Lower lobe of right lung (tissue), 2 donors: ENCODE measurements at regions not wholly inside any gene's neighbourhood (a gene's known extent, or its start where the extent isn't known, plus 50 kb on each side); places are given as distances from the start of the nearest gene placed in this dataset.

Source experiments
- ATAC-seq, 2 donors: fragments of 200-7000 bp; cut with Tn5 transposase; one replicate each; pipeline ENCODE4 v1.9.1; 2020 to 2022; ENCODE audit warnings: mild to moderate bottlenecking in 2 of 2, moderate library complexity in 2 of 2
- DNase-seq: peaks from one replicate; pipeline ENCODE4 v3.0.0-alpha.2; 2020
- H3K27ac ChIP-seq: fragments of 200-600 bp; one replicate; pipeline ENCODE4 v1.8.0; 2022
- H3K27me3 ChIP-seq: fragments of 200-600 bp; one replicate; pipeline ENCODE4 v1.8.0; 2022; ENCODE audit warnings: low read depth
- H3K36me3 ChIP-seq: fragments of 200-600 bp; one replicate; pipeline ENCODE4 v1.8.0; 2022; ENCODE audit warnings: mild to moderate bottlenecking
- H3K4me1 ChIP-seq: fragments of 200-600 bp; one replicate; pipeline ENCODE4 v1.8.0; 2022
- H3K4me3 ChIP-seq: fragments of 200-600 bp; one replicate; pipeline ENCODE4 v1.8.0; 2022; ENCODE audit warnings: mild to moderate bottlenecking
- H3K9me3 ChIP-seq: fragments of 200-600 bp; one replicate; pipeline ENCODE4 v1.8.0; 2022
- intact Hi-C: fragments of 100-400 bp; cut with DNase I; formaldehyde crosslinking; loops from one replicate; pipeline ENCODE4 v1.11.0; 2022
- TF ChIP-seq, protein P1 (sequence below): fragments of 200-600 bp; IDR thresholded peaks from one replicate; pipeline ENCODE4 v1.8.0; 2022; ENCODE audit warnings: antibody characterized with exemption, mild to moderate bottlenecking
- donor health status: DM: no; HTN: yes; CAD: no; lungs with severe emphysema.

DNA sequence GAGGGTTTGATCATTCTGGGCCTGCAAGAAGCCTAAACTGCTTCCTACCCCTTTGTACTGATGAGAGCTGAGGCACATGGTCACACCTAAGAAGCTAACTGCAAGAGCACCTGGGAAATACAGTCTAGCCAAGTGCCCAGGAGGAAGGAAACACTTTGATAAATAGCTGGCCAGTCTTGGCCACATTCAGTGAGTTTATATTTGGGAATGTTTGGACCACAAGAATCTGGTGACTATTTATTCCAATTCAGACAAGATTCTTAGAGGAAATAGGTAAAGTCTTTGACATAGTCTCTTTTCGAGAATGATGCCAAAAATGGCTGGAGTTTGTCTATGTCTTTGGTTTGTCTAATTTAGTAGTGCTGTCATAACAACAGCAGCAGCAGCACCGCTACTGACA, 213.6 kb downstream of the KIF20B start:
- no peak for DNase-seq
- Histone ChIP-seq H3K27ac (no peak overlapping the region), H3K9me3 (no peaks in the 10 kb centered on the region), H3K27me3 (no peaks in the 10 kb centered on the region), H3K4me3 (no peak overlapping the region), H3K4me1 (no peaks in the 10 kb centered on the region), H3K36me3 (no peaks in the 10 kb centered on the region)
- TF ChIP-seq, protein P1, sequence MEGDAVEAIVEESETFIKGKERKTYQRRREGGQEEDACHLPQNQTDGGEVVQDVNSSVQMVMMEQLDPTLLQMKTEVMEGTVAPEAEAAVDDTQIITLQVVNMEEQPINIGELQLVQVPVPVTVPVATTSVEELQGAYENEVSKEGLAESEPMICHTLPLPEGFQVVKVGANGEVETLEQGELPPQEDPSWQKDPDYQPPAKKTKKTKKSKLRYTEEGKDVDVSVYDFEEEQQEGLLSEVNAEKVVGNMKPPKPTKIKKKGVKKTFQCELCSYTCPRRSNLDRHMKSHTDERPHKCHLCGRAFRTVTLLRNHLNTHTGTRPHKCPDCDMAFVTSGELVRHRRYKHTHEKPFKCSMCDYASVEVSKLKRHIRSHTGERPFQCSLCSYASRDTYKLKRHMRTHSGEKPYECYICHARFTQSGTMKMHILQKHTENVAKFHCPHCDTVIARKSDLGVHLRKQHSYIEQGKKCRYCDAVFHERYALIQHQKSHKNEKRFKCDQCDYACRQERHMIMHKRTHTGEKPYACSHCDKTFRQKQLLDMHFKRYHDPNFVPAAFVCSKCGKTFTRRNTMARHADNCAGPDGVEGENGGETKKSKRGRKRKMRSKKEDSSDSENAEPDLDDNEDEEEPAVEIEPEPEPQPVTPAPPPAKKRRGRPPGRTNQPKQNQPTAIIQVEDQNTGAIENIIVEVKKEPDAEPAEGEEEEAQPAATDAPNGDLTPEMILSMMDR = no peak
- intact Hi-C loops = no loop called here
- ATAC-seq = no peak

DNA sequence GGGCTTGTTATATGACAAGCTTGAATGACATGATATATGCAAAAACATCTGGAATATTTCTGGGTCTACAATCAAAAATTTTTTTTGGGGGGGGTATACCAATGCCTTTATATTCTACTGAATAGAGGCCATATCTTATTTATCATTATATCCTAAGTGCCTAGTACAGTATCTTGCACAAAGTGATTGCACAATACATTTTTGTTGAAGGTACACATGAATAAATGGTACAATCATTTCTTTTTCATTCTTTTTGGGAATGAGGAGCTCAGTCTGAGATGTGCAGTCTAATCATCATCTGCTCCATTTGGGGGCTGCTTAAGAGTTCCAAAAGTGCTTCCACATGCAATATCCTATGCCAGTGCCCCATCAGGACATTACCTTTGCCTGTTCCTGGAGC, 214.6 kb downstream of the KIF20B start:
- Histone ChIP-seq H3K36me3 (no peaks in the 10 kb centered on the region), H3K4me3 (no peak overlapping the region), H3K9me3 (no peaks in the 10 kb centered on the region), H3K27ac (no peak overlapping the region), H3K27me3 (no peaks in the 10 kb centered on the region), H3K4me1 (no peaks in the 10 kb centered on the region)
- DNase-seq = no peak
- no peak for ATAC-seq
- TF ChIP-seq, protein P1 = no peak
- intact Hi-C loops = no loop called here

DNA sequence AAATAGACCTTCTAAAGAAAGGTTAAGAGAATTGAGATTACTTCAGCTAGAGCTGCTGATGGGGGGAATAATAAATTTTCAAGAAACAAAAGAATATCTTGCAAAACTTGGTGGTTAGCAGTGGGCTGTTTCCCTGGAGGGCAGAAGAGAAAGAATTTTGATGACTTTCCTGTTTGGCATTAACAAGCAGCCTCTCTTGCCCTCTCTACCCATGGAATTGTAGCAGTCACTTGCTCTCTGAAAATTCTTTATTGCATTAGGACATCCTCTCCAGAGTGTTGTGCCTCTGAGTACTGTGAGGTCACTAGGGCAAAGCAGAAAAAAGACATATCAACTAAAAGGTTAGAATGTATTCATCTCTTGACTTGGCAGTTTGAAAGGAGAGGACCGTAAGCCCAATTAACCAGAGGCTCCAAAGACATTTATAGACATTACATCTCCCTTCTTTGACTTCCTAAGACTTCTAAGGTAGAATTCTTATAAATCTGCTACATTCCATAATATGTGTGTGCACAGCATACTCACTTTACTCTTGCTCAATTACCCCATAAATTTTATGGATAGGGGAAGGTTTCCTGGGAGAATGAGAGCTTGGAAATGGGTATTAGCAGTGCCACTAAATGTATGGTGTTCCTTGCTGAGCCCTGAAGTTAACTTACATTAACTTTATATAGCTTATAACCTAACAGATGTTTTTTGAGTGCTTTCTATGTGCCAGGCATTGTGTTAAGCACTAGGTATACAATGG, 215.3 kb downstream of the KIF20B start:
- TF ChIP-seq, protein P1 = no peak
- H3K27me3 ChIP-seq = no peaks in the 10 kb centered on the region
- ATAC-seq (no peak), DNase-seq (no peak)
- H3K9me3 ChIP-seq = no peaks in the 10 kb centered on the region
- H3K27ac ChIP-seq = no peak overlapping the region
- no peak overlapping the region for H3K4me3 ChIP-seq
- intact Hi-C loops = no loop called here
- no peaks in the 10 kb centered on the region for H3K36me3 ChIP-seq
- no peaks in the 10 kb centered on the region for H3K4me1 ChIP-seq

DNA sequence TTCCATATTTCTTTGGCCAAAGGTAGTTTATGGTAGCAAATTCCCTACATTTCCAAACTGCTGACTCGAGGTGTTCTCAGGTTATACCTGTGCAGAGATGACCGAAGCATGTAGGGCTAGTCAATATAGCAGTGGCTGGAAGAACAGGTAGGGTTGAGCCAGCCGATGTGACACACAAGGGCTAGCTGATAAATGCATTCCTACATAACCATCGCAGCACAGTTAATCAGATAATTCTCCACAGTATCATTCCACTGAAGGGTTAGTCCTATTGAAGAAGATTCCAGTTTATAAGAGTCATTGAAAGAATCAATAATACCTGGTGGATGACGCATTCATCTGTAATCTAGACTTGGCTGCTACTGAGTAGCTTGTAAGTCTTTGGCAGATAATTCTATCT, 220.0 kb downstream of the KIF20B start:
- no peaks in the 10 kb centered on the region for H3K36me3 ChIP-seq
- intact Hi-C loops = no loop called here
- TF ChIP-seq, protein P1 = no peak
- H3K27me3 ChIP-seq = no peaks in the 10 kb centered on the region
- no peaks in the 10 kb centered on the region for H3K4me1 ChIP-seq
- H3K9me3 ChIP-seq = no peaks in the 10 kb centered on the region
- no peak for ATAC-seq
- H3K4me3 ChIP-seq = no peak overlapping the region
- no peak overlapping the region for H3K27ac ChIP-seq
- no peak for DNase-seq

DNA sequence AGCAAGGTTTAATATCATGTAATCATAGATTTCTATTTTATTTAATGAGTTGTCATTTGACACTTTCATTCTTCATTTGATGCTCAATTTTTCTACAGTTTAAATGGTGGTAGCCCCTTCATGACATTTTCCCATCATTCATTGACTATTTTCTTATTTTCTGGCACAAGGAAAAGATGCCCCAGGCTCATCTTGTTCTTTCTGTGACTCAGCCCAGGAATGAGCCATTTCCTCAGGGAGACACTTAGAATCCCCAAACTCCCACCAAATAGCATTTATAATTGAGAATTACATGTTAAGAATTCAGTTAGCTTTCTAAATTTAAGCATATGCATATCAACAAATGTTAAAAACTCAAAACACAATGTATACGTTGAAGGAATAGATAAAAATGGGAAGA, 222.3 kb downstream of the KIF20B start:
- no peaks in the 10 kb centered on the region for H3K27me3 ChIP-seq
- intact Hi-C loops = no loop called here
- no peak for ATAC-seq
- H3K4me1 ChIP-seq = no peaks in the 10 kb centered on the region
- H3K27ac ChIP-seq = no peak overlapping the region
- DNase-seq = no peak
- no peak overlapping the region for H3K4me3 ChIP-seq
- no peaks in the 10 kb centered on the region for H3K9me3 ChIP-seq
- no peaks in the 10 kb centered on the region for H3K36me3 ChIP-seq
- TF ChIP-seq, protein P1 = no peak
